ENCODE measurements at regions not wholly inside any gene's neighbourhood (a gene's known extent, or its start where the extent isn't known, plus 50 kb on each side); places are given as distances from the start of the nearest gene placed in this dataset.
A peak's percentile ranks its signal among the peaks of the same experiment; 100 is the strongest.

- 0 out of 2 replicates have a peak, but pooled peaks have one; percentile 17 for TF ChIP-seq GATA3 (IDR thresholded peaks at IDR 0.05; ENCODE audit: low read depth, low read length)
- peak; percentile 66 for TF ChIP-seq GATA2 (IDR thresholded peaks at IDR 0.05; ENCODE audit: low read depth, low read length)
Measured at GRCh38 chr9:38771593-38771992, 51.7 kb upstream of the FAM240B start.

All from SH-SY5Y (cell line).